Ammon's horn (tissue), 1 donor: ENCODE measurements at regions not wholly inside any gene's neighbourhood (a gene's known extent, or its start where the extent isn't known, plus 50 kb on each side); places are given as distances from the start of the nearest gene placed in this dataset.

Source experiments
- DNase-seq: peaks from one replicate; pipeline ENCODE4 v3.0.0-alpha.2; 2016; ENCODE audit warnings: low spot score

- DNase-seq, result no peak
These were observed 52.3 kb upstream of the KLHL25 start for GRCh38 chr15:85847031-85847430.

- no peak for DNase-seq
These were observed 55.2 kb upstream of the KLHL25 start for GRCh38 chr15:85849946-85850345.

DNA sequence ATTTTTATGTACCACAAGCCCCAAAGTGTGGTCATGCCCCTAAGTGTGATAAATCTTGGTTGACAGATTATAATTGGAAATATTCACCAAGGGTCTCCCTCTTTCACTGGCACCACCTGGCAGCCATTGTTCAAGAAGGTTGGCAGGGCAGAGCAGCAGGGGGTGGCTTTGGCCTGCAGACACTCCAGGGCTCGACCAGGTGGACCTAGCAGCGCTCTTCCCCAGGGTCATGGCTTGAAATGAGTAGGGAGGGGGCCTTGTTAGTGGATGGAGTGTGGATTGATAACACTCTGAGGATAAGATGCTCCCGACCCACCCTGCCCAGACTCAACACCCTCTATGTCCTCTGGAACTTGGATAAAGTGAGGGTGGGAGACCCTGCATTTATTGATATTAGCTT, 58.2 kb upstream of the KLHL25 start:
- DNase-seq, result no peak

- peak; percentile 81 for DNase-seq
These were observed 59.8 kb upstream of the KLHL25 start for GRCh38 chr15:85854345-85855097.

DNA sequence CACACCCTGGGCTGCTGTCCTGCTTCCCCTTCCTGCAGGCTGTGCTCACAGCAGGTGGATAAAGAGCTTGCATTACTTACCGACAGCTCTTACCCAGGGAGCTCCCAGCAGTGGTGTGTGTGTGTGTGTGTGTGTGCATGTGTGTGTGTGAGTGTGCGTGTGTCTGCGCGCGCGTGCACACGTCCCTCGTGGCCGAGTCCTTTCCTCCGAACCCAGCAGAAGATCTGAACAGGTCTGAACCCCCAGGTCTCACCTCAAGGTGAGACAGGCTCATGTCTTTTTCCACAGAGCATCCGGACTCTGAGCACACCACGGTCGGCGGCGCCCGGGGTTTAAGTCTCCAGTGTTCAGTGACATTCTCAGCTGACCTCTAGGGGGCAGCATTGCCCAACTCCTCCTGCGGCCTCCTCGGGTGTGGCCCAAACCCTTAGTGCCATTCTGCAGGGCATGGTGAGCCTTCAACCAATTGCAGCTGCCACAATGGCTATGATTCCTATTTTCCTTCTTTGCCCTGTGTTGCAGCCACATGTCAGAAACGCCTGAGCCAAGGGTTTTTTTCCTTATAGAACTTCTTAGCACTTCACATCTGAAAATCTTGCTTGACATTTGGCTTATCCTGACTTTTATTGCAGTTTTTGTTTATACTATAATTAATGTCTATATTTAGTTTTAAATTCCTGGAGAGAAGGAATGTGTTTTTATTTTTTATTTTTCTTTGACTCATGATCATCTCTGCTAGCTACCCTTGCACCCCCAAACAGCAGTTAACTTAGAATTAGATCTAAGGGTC, 64.1 kb upstream of the KLHL25 start:
- peak; percentile 76 for DNase-seq

DNA sequence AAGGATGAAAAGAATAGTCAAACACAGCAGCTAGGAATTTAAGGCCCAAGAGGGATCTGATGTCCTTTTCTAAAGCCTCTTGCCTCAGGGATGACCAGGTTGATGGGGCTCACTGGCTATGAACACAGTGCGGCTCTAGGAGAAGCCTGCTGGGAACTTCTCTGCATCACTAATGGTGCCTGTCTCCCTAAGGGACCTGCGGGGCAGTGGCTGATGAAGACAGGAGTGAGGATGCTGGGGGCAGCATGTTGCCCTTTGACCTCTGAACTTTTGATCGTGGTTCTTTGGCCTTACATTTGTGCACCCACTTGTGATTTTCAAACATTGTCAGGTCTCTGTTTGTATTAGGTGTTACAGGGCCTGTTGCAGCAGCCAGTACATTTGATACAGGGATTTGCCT, 64.9 kb upstream of the KLHL25 start:
- no peak for DNase-seq

DNA sequence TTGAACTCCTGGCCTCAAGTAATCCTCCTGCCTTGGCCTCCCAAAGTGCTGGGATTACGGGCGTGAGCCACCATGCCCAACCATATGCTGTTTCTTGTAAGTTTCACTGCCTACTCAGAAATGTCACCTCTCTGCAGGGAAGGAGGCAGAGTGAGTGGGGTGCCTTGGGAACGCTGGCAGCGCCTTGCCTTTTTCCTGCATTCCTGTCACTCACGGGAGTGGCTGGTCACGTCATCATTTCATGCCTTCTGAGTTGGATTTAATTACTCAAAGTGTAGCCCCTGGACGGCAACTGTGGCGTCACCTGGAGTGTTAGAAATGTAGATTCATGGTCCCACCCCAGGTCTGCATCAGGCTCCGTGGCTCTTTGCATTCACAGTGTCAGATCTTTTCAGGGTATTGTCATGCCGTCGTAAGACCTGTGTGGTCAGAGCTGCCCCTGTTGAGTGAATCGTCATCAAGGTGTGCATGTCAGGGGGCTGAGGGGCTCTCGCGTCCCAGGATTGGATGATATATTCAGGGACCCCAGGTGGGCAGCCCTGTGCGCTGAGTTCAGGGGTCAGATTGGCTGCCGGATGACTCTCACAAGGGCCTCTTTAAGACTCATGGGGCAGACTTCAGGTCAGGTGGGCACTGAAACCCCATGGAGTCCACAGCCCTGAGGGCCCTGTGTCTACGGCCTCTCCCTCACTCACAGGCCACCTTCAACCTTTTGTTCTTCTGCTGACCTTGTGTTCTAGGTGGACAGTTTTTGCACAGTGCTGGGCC, 65.9 kb upstream of the KLHL25 start:
- DNase-seq, result no peak

- DNase-seq, result peak; percentile 78
These were observed 70.5 kb upstream of the KLHL25 start for GRCh38 chr15:85865070-85865684.

DNA sequence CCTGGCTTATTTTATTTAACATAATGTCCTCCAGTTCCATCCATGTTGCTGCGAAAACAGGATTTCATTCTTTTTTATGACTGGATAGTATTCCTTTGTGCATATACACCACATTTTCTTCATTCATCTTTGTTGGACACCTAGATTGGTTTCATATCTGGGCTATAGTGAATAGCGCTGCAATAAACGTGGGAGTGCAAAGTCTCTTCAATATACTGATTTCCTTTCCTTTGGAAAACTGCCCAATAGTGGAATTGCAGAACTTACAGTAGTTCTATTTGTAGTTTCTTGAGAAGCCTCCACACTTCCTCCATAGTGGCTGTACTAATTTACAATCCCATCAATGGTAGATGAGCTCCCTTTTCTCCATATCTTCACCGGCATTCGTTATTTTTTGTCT, 72.5 kb upstream of the KLHL25 start:
- DNase-seq, result no peak

GRCh38 chr15:85869124-85869523, 74.4 kb upstream of the KLHL25 start:
- no peak for DNase-seq

GRCh38 chr15:85870216-85871014, 75.7 kb upstream of the KLHL25 start:
- DNase-seq, result no peak

DNA sequence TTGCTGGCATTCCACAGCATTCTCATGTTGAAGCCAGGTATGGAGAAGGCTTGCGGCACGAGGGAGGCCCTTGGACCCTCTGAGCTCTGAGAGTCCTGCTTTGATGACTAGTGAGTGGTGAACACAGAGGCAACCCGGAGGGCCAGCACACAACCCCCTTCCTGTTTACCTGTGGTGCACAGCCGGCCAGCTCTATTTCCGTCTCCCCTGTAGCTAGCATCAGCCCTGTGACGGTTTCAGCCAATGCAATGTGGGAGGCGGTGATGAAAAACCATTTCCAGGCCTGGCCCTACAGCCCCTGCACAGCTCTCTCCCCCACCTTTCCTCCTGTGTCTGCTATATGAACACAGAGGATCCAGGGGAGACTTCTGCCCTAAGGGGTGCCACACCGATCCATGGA, 76.8 kb upstream of the KLHL25 start:
- no peak for DNase-seq

GRCh38 chr15:85872125-85872524, 77.4 kb upstream of the KLHL25 start:
- no peak for DNase-seq

- no peak for DNase-seq
These were observed 79.5 kb upstream of the KLHL25 start for GRCh38 chr15:85874236-85874635.

GRCh38 chr15:85875756-85876155, 81.0 kb upstream of the KLHL25 start:
- no peak for DNase-seq

DNA sequence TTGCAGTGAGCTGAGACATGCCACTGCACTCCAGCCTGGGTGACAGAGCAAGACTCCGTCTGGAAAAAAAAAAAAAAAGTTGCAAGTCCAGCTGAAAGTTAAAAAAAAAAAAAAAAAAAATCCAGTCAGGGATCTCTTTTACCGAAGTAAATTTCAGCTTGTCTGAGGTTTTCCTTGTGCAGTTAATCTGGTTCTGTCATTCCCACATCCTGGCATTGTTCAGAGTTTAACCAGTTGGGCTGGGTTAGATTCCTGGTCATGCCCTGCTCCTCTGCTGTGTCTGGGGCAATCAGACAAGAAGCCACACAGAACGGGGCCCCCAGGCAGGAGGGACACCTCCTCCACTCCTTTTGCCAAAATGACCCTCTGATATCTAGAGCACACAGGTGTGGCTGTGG, 84.1 kb upstream of the KLHL25 start:
- DNase-seq, result no peak

GRCh38 chr15:85879334-85880163, 84.8 kb upstream of the KLHL25 start:
- DNase-seq, result no peak

DNA sequence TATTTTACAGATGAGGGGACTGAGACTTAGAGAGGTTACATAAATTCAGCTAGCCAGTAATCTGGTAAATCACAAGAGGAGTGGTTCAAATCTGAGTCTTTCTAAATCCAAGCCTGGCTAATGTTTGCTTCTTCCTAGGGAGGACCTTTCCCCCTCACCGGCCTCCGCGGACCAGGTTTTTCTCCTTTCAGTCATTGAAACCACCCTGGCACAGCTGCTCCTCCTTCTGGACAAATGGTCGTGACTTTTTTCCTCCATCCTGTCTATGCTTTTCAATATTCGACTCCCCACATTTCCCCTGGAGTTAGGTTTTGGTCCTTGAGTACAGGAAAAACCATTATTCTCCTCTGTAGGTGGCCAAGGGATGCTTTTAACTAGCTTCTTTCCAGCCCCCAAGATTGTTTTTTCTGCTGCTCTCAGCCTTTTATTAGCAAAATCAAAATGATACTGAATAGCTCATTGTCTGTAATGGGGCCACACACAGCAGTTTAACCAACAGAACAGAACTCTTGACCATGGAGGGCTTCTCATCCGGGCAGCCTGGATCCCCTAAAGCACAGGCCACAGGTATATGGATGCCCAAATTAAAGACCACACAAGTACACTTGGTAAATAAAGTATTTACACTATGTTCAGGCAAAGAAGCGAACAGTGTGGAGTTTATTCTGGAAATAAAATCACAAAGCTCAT, 85.9 kb upstream of the KLHL25 start:
- no peak for DNase-seq

DNA sequence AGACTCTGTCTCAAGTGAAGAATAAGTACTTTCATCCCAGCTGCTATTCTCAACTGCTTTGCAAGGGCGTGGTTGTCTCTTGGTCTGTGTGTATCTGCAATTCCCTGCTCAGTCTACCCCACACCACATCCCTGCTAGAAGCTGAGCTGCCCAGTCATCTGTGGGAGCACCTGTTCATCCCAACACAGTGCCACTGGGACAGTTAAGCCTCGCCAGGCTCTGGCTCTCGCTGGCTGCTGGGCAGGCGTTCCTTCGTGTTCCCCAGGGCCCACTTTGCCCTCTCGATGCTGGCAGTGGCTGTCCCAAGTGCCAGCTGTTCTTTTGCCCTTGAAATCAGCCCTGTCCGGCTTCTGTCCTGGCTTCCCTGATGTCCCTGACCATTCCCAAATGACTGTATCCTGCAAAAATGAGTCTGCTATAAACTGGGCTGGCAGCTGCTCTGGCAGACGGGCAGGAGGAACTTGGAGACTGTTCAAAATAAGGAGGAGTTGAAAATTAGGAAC, 91.6 kb upstream of the KLHL25 start:
- peak; percentile 30 for DNase-seq
